NCI-H2171 (cell line): ENCODE measurements at regions not wholly inside any gene's neighbourhood (a gene's known extent, or its start where the extent isn't known, plus 50 kb on each side); places are given as distances from the start of the nearest gene placed in this dataset.

ENCODE experiments used
- DNase-seq: peaks from one replicate; lab custom pipeline; 2025; lab: John Stamatoyannopoulos, UW

DNA sequence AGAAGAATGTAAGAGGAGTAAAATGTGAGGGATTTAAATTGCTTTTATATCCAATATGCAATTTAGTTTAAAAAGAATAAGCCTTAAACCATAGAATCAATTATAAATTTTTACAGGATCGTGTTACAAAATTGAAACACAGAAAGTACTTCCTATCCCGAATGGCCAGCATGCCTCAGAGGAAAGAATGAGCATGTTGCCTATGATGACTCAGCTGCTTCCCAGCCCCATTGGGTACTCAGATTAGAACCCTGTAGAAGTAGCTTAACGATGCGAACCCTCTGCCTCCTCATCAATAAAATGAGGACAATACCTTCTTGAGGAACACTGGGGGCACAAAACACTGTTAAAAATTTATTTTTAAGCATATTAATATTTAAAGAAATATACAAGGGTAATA lies 113.4 kb upstream of the CDK1 start:
- no peak for DNase-seq

DNA sequence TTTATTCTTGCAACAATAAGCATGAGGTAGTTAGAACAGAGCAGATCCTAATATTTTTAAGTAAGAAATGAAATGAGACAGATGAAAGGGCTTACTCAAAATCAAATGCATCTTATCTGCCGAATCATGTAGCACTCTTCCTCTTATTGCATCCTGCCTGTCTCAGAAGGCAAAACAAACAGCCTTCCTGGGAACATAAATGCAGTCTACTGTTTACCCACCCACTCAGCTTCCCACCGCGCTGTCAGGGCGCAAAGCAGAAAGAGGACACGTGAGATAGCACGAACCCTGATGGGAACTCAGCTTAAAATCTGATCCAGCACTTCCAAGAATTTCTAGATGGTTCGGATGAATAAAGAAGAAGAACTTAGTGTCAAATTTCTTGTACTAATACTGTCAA lies 114.4 kb upstream of the CDK1 start:
- DNase-seq, result no peak

DNA sequence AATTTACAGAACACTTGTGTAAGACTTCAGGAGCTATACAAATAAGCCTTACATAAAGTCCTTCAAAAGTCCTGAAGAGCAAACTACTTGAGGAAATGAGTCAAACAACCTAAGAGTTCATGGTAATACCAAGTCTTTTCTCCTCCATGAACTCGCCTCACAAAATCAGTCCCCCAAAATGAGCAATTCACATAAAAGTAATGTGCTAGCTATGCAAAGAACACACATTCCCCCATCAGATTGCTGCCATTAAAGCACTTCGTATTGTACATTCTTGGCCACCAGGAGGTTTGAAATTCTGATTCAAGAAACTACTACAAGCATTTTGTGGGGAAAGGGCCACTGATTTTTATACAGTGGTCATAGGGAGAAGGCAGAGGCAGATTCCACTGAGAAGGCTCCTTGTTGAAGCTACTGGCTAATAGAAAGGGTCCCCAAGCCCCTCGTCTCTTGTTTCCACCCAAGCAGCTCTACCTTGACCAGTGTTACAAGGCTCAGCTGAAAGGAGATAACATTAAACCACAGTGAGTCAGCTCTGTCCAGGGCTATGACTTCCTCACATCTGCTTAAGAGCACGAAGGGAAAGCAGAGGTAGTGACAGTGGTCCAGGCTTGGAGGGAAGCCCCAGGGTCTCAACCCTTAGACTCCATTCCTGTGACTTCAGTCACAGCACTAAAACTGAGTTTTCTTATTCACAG lies 115.2 kb upstream of the CDK1 start:
- DNase-seq, result no peak

DNA sequence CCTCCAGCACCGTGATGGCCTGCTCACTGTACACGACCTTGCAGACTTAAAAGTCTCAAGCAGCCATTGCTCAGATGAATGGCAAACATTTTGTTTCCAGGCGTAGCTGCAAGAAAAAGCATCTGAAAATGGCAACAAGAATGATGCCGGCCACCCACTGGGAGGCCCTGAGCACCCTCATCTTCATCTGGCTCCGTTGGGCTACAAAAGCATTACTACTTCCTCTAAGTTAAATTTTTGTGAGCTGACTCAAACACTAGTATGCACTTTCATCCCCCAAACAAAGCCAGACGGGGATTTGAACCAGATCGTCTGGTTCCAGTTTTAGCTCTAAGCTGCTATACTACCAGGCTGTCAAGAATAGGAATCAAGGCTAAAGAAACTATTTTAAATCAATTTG lies 116.6 kb upstream of the CDK1 start:
- no peak for DNase-seq

DNA sequence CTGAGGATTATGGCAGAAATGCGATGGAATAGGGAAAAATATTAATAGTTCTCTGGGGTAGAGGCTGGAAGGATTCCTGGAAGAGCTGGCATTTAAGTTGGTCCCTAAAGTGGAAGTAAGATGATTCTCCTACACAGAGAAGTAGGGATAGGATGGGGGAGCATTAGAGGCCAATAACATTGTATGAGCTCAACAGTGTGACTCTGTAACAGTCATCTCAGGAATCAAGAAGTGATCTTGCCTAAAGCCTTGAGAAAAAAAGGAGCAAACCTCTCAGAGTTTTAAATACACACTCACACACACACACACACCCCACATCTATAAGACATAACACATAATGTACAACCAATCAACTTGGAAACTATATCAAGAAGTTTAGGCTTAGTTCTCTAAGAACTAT lies 117.7 kb upstream of the CDK1 start:
- no peak for DNase-seq

DNA sequence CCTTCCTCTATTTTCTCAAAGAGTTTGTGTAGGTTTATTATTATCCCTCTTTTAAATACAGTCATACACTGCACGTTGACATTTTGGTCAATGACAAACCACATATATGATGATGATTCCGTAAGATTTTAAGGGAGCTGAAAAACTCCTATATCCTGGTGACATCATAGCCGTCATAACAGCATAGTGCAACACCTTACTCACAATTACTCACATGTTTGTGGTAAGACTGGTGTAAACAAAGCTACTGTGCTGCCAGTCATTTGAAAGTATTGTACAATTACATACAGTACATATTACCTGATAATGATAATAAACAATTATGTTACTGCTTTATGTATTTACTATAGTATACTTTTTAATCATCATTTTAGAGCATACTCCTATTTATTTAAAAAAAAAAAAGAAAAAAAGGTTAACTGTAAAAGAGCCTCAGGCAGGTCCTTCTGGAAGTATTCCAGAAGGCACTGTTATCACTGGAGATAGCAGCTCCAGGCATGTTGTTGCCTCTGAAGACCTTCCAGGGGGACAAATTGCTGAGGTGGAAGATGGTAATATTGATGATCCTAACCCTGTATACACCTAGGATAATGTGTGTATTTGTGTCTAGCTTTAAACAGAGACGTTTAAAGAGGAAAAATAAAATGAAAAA lies 123.3 kb upstream of the CDK1 start:
- no peak for DNase-seq

DNA sequence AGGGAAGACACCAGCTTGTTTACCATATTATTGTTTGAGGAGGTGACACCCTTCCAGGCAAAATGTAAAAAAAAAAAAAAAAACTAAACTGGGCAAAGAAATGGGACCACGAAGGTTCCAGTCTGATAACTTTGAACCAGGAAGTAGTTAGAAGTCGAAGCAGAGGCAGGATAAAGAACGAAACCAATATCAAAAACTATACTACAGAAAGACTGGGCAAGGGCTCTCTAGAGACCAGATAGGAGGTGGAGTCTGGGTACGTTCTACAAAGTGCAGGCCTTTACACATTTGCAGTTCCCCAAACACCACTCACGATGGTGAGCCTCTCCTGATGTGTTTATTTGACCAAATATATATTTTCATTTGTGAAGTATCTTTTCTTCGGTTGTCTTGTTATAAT lies 125.7 kb upstream of the CDK1 start:
- DNase-seq, result no peak

DNA sequence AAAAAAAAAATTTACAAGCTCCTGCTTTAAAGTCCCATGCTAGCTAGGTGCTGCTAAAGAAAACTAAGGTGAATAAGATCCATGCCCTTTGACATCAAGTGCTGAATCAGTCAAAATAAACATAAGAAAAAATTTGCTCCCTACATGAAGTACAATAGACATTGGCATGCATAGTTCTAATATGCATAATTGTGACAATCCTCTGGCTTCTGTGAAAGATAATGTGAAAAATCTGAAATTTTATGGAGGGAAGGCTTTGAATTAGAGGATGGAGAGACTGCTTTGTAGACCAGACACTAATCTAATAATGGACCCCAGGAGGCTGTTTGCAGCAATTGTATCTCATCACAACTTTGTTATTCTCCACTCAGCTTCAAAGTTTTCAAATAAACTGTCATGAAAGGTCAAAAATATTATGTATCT lies 127.9 kb upstream of the CDK1 start:
- no peak for DNase-seq

DNA sequence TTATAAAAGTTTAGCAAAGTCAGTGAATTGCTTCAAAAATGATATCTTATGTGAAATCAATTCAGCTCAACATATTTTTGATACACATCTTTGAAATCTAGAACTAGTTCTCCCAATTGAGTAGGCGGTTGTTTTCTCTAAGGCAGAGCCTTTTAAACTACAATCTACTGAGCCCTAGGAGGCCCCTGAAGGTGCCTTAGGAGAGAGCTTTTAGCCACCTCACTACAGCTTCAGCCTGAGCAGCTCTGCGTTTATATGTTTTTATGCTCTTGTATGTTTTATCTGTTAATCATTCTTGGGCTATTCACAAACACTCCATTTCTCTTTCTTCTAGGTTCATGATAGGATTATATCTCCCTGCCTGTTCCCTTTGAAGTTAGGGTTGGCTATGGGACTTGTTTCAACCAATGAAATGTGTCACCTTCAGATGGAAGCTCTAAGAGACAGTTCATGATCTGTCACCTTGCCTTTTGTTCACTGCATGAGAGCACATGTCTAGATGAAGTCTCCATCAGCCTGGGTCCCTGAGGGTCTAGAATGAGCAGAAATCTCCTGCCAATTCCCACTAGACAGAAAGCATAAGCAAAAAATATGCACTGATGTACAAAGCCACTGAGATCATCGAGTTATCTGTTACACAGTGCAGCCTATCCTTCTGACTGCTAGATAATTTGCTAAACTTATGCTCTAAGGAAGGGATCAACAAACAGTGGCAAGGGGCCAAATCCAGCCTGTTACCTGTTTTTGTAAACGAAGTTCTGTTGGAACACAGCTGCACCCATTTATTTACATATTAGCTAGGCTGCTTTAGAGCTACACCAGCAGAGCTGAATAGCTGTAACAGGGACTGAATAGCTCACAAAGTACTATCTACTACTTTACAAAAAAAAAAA lies 128.5 kb upstream of the CDK1 start:
- no peak for DNase-seq

DNA sequence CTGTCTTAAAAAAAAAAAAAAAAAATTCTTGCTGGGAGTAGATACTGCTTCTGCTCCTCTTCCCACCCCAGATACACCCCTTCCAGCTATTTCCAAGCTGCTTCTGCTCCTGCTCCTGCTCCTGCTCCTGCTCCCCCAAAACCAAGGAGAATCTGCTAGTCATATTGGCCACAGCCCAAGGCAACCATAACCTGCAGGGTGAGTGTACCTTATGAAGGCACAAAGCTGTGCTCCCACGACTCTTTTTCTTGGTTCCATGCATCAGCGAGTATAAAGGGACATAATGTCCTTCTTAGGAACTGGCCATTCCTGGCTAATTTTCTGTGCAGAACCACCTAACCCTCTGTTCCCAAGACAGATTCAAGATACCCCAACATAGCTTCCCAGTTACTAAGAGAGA lies 129.5 kb upstream of the CDK1 start:
- DNase-seq, result no peak

DNA sequence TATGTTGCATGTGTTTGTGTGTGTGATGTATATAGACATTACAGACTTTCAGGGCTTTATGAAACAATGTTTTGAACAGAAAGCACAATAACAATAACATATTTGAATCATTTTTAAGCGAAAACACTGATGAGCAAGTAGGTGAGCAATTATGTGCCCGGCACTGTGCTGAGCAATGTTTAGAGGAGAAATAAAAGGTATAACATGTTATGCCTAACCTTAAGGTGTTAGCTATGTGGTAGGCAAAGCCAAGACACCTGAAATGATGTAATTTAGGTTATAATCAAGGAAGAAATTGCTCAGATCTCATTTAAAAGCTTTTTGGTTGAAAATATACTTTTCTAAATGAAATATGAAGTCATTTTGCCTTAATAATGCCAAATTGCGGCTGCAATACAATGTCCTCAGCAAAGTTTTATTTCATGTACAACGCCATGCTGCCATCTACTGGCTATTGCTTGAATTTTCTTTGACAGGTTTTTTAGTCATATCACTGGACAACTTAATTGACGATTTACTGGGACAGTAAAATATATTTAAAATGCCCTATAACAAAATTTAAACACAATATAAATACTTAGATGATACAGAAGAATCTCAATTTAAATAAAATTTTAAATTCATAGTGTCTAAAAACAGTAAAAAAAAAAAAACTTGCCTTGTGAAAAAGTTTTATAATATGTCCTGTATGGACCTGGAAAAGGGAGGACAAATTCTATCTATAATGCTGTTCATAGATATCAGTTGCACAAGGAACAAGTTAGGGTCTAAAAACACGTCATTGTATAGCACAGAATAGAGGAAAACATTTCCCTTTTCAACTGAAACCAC lies 131.1 kb upstream of the CDK1 start:
- no peak for DNase-seq

DNA sequence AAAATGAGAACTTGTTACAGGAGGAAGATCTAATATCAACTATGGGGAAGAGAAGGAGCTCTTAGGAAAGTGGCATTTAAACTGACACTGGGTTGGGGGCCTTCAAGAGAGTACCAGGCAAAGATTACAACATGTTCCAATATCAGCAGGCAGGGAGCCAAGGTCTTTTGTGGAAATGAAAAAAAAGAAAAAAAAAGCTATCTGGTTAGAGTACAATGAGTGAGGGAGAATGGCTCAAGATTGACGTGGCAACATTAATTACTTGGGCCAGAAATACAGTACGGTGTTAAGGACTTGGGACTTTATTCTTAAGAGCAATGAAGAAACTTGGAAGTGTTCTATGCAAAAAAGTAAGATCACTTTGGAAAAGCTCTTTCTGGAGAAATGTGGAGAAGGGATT lies 132.3 kb upstream of the CDK1 start:
- DNase-seq, result no peak

DNA sequence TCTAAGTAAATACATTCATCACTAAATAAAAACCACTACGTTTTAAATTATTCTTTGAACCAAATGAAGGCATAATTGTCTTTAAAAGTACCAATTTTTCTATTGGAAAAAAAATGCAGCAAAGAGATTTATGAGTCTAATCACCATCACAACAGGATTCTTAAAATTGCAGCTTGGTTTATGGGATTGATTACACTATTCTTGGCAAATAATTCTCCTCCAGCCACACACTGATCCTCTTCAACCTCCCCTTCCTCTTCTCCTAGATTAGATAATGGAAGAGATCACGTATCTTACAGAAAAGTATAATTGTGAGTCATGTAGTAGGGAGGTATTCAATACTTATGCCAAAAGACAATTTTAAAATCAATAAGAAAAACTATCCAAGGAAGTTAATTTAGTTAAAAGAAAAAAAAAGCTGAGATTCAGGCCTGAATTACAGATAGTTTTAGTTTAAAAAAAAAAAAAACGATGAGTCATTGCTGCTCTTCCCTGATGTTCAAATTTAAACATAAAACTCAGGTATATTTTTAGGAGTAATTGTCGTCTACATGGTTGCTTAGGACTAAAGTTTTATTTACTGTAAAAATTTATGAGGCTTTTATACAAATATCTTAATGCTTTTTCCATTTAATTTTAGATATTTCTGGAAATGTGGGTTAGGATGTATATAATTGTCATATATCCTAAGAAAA lies 133.7 kb upstream of the CDK1 start:
- DNase-seq, result no peak

DNA sequence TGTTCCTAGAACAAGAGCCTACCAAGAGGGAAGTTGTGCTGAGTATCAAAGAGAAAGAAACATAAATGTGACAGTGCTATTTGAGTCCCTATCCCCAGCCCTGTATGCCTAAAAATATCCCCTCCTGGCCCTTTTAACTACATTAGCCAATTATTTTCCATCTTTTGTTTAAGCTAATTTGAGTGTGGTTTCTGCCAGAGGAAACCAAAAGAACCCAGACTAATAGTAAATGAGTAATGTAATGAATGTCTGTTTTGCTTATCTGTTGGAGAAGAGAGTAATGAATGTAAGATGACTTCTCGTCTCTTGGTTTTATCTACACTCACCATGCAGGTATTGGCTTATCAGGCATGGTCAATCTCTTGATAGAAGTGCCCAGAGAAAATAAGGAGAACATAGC lies 134.4 kb upstream of the CDK1 start:
- no peak for DNase-seq

DNA sequence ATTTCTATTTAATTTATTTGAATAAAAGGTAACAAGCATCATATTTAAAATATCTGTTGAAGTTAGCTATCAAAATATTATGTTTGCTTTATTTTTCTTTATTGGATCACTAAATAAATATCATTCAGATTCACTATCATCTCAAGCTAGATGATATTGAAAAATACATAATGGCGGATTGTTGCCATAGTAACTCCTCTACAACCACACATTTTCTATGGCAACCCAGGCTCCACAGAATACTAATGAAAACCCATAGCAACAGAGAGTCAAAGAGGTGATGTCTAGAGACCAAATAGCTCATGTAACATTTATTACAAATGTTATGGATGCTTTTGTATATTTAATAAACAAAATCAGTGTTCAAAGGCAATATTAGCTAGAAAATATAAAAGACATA lies 148.9 kb upstream of the CDK1 start:
- DNase-seq, result no peak

DNA sequence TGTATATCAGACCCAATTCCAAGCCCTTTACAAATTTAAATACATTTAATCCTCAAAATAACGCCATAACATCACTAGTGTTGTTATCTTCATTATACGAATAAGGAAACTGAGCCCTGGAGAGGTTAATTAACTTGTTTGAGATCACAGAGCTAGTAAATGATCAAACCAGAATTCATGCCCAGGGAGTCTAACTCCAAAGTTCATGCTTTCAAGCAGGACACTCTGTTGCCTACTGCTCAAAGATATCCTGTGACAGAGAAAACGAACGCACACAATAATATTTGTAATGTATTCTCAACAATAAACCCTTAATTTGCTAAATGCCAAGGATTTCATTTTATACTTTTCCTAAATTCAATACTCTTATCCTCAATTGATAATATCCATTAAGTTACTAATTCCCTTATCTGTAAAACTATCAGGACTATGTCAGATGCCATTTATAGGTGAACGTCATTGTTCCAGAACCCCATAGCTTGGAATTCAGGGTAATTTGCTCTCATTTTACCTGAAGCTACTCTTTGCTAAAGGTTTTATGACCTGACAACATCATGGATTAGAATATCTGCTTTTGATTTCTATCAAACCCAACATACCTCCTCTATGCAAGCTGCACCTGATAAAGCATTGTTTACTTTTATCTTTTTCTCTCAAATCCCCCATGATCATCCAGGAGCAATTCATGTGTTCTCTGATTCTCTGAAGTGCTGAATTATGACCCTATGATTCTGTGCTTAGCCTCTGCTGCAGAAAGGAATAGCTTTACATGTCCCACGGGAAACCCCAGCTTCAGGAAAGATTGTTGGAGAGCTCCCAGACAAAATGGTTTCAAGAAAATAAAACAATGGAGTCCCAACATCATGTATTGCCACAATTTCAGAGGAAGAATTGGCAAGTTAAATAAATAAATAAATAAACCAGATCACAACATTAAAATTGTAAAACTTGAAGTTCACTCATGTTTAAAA lies 150.2 kb upstream of the CDK1 start:
- DNase-seq, result no peak

DNA sequence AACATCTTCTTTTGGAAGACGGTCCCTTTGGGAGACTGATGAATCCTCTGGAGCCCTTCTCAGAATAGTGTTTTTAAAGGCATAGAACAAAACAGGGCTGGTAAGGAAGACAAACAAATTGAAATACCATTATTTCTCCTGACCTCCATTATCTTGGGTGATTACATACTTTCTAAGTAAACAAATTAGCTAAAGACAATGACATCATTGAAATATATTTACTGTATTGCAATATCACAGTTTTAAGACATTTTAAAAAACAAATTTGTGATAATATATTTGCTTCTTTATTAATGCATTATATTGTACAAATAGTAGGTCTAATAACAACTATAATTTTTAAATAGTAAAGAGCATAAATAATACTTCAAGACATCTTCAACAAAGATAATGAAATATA lies 152.2 kb upstream of the CDK1 start:
- DNase-seq, result no peak

DNA sequence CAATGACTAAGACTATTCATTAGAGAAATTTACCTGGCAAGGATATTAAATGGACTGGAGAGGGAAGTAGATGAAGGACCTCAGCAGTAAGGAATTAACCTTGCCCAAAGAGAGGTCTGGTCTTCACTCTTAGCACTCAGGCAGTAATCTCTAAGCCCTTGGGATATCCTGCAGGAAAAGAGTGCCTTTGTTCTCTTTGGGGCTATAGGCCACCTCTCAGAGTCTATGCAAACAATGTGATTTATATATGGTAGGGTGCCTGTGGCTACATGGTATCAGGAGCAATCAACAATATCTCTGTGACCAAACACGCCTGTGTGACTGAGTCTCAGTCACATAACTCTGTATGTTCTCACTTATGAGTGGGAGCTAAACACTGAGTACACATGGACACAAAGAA lies 154.7 kb upstream of the CDK1 start:
- no peak for DNase-seq

DNA sequence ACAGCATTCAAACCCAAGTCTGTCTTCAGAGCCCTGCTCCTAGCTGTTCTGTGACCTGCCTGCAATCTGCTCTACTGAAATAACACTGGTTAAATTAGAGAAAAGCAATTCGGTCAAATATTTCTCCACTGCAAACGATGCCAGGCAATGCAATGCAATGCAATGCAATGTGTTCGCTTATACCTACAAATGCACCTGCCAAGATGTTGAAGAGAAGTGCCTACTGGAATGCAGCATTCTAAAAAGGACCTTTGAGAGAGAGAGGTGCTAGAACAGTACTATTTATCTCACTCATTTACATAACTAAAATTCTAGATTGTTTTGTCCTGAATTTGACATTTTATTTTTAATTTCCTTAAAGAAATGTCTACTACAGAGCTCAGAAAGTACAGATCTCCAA lies 157.3 kb upstream of the CDK1 start:
- no peak for DNase-seq

DNA sequence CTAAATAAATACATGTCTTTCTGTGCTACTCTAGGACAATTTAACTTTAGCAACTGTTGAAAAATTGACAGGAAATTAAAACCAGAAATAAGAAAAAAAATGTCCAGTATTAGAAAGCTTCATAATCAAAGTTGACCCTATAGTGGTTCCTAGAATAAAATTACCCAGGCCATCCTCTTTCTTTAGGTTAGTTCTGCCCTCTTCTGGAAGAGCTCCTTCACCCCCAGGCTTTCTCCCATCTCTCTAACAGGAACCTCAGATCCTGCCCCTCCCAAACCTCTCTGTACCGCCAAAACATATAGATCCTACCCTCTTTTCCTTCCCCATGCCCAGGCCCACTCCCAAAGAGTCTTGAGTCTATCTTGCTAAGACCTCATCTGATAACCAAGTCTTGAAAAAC lies 159.4 kb upstream of the CDK1 start:
- no peak for DNase-seq
